ENCODE measurements at regions not wholly inside any gene's neighbourhood (a gene's known extent, or its start where the extent isn't known, plus 50 kb on each side); places are given as distances from the start of the nearest gene placed in this dataset.
"Not testable (repeated sequence)": the region's sequence is repeated elsewhere in the genome, so short reads cannot be mapped to it uniquely, and the experiment has no call there.

GRCh38 chr2:234564699-234565098 is 67.8 kb upstream of the ARL4C start:
- Mint-ChIP-seq H3K27ac (peak overlapping the region; percentile 97), H3K4me3 (peak overlapping the region; percentile 41), H3K27me3 (peaks cover 9% of the 10 kb centered on the region), H3K9me3 (peaks cover 4% of the 10 kb centered on the region), H3K4me1 (peaks cover 41% of the 10 kb centered on the region), H3K36me3 (no peaks in the 10 kb centered on the region)
- no peak for ATAC-seq

- Mint-ChIP-seq H3K4me1 (peaks cover 23% of the 10 kb centered on the region), H3K4me3 (no peak overlapping the region), H3K27me3 (peaks cover 20% of the 10 kb centered on the region)
Observed at GRCh38 chr2:234559609-234560008, 62.7 kb upstream of the ARL4C start.

GRCh38 chr2:234558642-234559041 is 61.8 kb upstream of the ARL4C start:
- peaks cover 20% of the 10 kb centered on the region for H3K4me1 Mint-ChIP-seq
- no peak overlapping the region for H3K27ac Mint-ChIP-seq
- peaks cover 6% of the 10 kb centered on the region for H3K36me3 Mint-ChIP-seq
- ATAC-seq = no peak
- H3K4me3 Mint-ChIP-seq = no peak overlapping the region
- peaks cover 7% of the 10 kb centered on the region for H3K9me3 Mint-ChIP-seq
- H3K27me3 Mint-ChIP-seq = peaks cover 20% of the 10 kb centered on the region

More at GRCh38 chr2:234559609-234560008, 62.7 kb upstream of the ARL4C start:
- no peak for ATAC-seq
- Mint-ChIP-seq H3K27ac (peak overlapping the region; percentile 39), H3K36me3 (peaks cover 6% of the 10 kb centered on the region), H3K9me3 (peaks cover 7% of the 10 kb centered on the region)

- Mint-ChIP-seq H3K36me3 (peaks cover 6% of the 10 kb centered on the region), H3K4me3 (no peak overlapping the region), H3K27ac (no peak overlapping the region), H3K27me3 (peaks cover 20% of the 10 kb centered on the region), H3K9me3 (peaks cover 7% of the 10 kb centered on the region), H3K4me1 (peaks cover 20% of the 10 kb centered on the region)
- ATAC-seq = no peak
Observed at GRCh38 chr2:234556848-234557573, 60.1 kb upstream of the ARL4C start.

- H3K36me3 Mint-ChIP-seq = peaks cover 6% of the 10 kb centered on the region
- peak overlapping the region; percentile 22 for H3K27ac Mint-ChIP-seq
- peak; percentile 83 for ATAC-seq
Observed at GRCh38 chr2:234555616-234556249, 58.9 kb upstream of the ARL4C start.

GRCh38 chr2:234555161-234555560 is 58.3 kb upstream of the ARL4C start:
- H3K4me3 Mint-ChIP-seq = no peak overlapping the region
- H3K9me3 Mint-ChIP-seq = peaks cover 4% of the 10 kb centered on the region
- H3K36me3 Mint-ChIP-seq = peaks cover 6% of the 10 kb centered on the region
- H3K27ac Mint-ChIP-seq = peak overlapping the region; percentile 22
- H3K4me1 Mint-ChIP-seq = peaks cover 31% of the 10 kb centered on the region
- H3K27me3 Mint-ChIP-seq = peaks cover 23% of the 10 kb centered on the region
- ATAC-seq = no peak

More at GRCh38 chr2:234555616-234556249, 58.9 kb upstream of the ARL4C start:
- Mint-ChIP-seq H3K27me3 (peaks cover 21% of the 10 kb centered on the region), H3K4me1 (peaks cover 25% of the 10 kb centered on the region), H3K4me3 (no peak overlapping the region), H3K9me3 (peaks cover 4% of the 10 kb centered on the region)

- not testable (repeated sequence) for ATAC-seq, H3K27ac Mint-ChIP-seq, H3K36me3 Mint-ChIP-seq, H3K9me3 Mint-ChIP-seq, H3K4me3 Mint-ChIP-seq
- Mint-ChIP-seq H3K27me3 (peaks cover 31% of the 10 kb centered on the region), H3K4me1 (peaks cover 31% of the 10 kb centered on the region)
Observed at GRCh38 chr2:234553223-234553622, 56.3 kb upstream of the ARL4C start.

GRCh38 chr2:234550511-234551107 is 53.7 kb upstream of the ARL4C start:
- Mint-ChIP-seq H3K4me1 (peaks cover 22% of the 10 kb centered on the region), H3K36me3 (peaks cover 6% of the 10 kb centered on the region), H3K9me3 (peaks cover 4% of the 10 kb centered on the region), H3K27me3 (peaks cover 47% of the 10 kb centered on the region), H3K4me3 (no peak overlapping the region), H3K27ac (no peak overlapping the region)
- ATAC-seq = peak; percentile 87

GRCh38 chr2:234550056-234550455 is 53.2 kb upstream of the ARL4C start:
- peaks cover 16% of the 10 kb centered on the region for H3K4me1 Mint-ChIP-seq
- H3K9me3 Mint-ChIP-seq = peaks cover 2% of the 10 kb centered on the region
- no peak overlapping the region for H3K4me3 Mint-ChIP-seq
- ATAC-seq = no peak
- H3K27ac Mint-ChIP-seq = no peak overlapping the region
- H3K36me3 Mint-ChIP-seq = peaks cover 3% of the 10 kb centered on the region
- peaks cover 52% of the 10 kb centered on the region for H3K27me3 Mint-ChIP-seq

GRCh38 chr2:234548695-234549420 is 52.0 kb upstream of the ARL4C start:
- no peak overlapping the region for H3K4me3 Mint-ChIP-seq
- H3K4me1 Mint-ChIP-seq = peaks cover 11% of the 10 kb centered on the region
- no peak overlapping the region for H3K27ac Mint-ChIP-seq
- peaks cover 64% of the 10 kb centered on the region for H3K27me3 Mint-ChIP-seq
- no peaks in the 10 kb centered on the region for H3K36me3 Mint-ChIP-seq
- ATAC-seq = no peak
- no peaks in the 10 kb centered on the region for H3K9me3 Mint-ChIP-seq

GRCh38 chr2:234546770-234547169 is 49.9 kb upstream of the ARL4C start:
- ATAC-seq = no peak
- H3K27ac Mint-ChIP-seq = no peak overlapping the region
- no peaks in the 10 kb centered on the region for H3K36me3 Mint-ChIP-seq
- no peaks in the 10 kb centered on the region for H3K9me3 Mint-ChIP-seq
- no peak overlapping the region for H3K4me3 Mint-ChIP-seq
- H3K4me1 Mint-ChIP-seq = peaks cover 11% of the 10 kb centered on the region
- peaks cover 70% of the 10 kb centered on the region for H3K27me3 Mint-ChIP-seq
